Amniotic stem cell (primary cell): ENCODE measurements at regions not wholly inside any gene's neighbourhood (a gene's known extent, or its start where the extent isn't known, plus 50 kb on each side); places are given as distances from the start of the nearest gene placed in this dataset.

Experiments used
- DNase-seq: peaks from one replicate; lab custom pipeline; 2025; lab: John Stamatoyannopoulos, UW

GRCh38 chr2:120881981-120882788 is 146.5 kb downstream of the GLI2 start:
- no peak for DNase-seq

DNA sequence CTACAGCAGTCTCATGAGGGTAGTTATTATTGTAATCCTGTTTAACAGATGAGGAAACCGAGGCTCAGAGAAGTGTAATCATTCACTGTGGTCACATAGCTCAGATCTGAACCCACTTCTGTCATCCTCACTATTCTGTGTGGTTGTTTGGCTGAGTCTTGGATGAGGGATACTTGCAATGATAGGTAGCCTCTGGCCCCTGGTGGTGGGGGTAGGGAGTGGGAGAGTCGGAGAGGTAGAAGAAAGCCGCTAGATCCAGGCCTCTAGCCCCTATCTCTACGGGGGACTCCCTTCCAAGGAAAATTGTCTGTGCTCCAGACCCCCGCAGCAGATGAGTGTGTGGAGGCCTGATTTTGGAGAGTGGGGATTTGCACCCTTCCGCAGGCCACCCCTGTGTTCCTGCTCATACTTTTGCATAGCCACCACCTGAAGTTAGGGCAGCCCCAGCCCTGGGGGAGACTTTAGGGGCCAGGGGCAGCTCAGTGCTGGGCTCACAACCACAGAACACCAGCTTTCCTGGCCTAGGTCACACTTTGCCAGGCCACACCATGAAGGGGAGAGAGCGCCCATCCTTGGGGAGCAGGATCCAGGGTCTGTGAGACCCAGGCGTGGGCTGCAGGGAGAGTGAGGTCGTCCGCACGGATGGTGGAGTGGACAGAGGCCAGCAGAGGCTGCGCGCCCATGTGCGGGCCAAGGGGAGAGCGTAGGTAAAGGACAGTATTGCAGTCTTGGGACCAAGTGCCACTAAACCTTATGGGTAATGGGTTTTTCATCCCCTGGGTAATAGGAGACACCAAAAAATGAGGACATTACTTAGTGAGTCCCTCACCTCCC is 148.2 kb downstream of the GLI2 start:
- no peak for DNase-seq

DNA sequence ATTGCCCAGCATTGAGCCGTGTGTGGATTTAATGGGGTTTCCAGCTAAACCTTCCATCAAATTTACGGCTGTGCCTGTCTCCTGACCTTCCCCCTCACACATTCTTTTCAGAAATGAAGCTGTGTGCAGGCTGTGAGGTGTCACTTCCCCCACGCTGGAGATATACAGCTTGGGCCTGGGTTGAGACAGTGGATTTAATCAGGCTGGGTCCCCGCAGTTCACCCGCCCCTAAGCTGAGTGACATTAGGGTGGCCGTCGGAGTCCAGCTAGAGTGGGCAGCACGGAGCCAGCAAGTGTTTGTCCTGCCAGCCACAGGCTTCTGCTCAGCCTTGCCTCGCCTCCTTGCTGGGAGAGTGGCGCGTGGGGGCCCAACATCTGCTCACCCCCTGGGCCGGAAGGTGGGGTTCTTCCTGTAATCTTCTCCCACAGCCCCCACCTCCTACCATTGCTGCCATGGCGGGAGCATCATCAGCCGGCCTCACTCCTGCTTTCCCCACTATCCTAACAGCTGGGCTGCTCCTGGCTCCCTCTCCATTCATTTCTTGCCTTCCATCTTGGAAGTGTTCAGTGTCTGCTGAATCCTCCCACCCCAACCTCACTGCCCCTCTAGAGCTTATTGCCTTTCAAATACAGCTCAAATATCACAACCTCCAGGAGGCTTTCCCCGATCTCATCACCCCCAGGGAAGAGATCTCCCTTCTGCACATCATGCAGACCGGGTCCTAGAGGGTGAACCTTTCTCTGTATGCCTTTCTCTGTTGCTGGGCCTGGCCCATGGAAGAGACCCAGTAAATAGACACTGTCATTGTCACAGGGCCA is 149.0 kb downstream of the GLI2 start:
- DNase-seq = no peak

- no peak for DNase-seq
These were observed 149.7 kb downstream of the GLI2 start for GRCh38 chr2:120885321-120885720.

DNA sequence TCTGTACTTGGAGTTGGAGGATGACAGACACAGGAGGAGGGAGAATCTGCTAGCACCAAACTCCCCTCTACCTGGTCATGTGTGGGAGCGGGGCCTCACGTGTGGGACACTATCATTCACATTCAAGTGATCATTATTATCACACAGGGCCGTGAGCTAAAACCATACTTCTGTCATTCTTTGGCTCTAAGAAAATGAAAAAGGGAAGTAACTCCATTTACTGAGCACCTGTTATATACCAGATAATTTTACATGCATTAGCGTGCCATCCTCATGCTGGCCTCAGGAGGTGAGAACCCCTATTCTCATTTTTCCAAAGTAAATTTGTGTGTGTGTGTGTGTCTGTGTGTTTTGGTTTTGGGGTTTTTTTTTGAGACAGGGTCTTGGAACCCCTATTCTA is 150.1 kb downstream of the GLI2 start:
- DNase-seq = no peak

GRCh38 chr2:120886534-120887319 is 151.1 kb downstream of the GLI2 start:
- DNase-seq = no peak

GRCh38 chr2:120887320-120887697 is 151.6 kb downstream of the GLI2 start:
- DNase-seq = no peak

DNA sequence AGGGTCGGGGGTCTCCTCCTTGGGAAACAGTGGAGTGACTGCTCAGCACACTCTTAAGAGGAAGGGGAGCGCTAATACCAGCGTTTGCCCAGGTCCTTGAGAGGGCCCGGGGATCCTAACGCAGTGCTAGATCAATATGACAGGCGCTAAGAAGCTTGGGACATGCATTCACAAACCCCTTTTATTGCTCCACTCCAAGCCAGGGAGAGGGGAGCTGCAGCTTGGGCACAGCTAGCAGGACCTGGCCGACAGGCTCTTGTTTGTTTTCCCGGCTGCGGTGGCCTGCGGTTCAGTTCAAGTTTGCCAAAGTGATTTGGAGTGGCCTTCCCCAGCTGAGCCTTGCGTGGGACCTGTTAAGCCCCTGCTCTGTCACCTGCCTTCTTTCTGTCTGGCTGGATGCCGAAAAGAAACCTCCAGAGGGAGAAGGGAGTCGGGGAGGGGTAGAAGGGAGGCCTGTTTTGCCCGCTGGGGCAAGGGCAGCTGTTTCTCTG is 152.1 kb downstream of the GLI2 start:
- no peak for DNase-seq

DNA sequence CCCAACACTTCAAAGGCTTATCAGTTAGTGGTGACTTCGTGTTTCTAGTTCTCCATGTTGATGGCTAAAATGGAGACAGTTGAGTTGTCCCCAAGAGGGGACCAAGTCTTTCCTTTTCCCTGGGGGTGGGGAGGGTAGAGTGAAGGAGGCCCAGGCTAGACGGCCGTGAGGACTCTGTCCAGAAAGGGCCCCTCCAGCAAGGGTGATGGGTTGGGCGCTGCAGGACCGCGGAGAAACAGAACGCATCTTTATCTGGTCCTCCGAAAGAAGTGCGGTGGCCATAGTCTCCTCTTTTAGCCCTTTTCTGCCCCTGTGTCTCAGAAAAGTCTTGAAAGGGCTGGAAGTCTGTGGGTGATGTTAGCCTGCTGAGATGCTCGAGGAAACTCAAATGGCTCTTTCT is 153.2 kb downstream of the GLI2 start:
- no peak for DNase-seq

- DNase-seq = no peak
These were observed 154.3 kb downstream of the GLI2 start for GRCh38 chr2:120889936-120890335.

GRCh38 chr2:120890566-120891360 is 155.1 kb downstream of the GLI2 start:
- no peak for DNase-seq

DNA sequence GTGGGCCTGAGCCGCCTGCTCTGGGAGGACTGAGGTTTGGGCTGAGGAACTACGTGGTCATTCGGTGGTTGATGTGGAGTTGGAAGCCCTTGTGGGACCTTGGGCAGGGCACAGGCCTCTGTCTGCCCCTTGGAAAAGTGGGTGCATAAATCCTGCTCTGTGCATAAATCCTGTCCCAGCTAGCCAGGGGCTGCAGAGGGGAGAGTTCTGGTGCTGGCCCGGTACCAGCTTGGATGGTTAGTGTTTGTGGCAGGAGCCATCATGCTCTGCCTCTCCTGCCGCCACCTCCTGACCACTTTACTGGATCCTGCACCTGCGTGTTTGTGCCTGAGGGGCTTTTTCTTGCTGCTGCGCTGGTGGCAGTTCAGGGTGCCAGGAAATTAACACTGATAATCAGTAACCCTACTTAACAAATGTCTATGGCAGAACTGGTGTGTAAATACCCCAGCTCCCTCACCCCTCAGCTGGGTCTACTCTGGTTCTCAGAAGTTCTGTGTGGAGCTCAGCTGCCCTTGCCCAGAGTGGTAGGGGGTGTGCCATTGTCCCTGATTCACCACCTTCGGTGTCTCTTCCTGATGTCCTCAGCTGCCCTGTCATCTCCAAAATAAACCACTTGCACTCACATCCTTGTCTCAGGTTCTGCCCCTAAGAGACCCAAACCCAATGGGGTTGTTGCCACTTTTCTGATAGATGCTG is 156.8 kb downstream of the GLI2 start:
- no peak for DNase-seq

DNA sequence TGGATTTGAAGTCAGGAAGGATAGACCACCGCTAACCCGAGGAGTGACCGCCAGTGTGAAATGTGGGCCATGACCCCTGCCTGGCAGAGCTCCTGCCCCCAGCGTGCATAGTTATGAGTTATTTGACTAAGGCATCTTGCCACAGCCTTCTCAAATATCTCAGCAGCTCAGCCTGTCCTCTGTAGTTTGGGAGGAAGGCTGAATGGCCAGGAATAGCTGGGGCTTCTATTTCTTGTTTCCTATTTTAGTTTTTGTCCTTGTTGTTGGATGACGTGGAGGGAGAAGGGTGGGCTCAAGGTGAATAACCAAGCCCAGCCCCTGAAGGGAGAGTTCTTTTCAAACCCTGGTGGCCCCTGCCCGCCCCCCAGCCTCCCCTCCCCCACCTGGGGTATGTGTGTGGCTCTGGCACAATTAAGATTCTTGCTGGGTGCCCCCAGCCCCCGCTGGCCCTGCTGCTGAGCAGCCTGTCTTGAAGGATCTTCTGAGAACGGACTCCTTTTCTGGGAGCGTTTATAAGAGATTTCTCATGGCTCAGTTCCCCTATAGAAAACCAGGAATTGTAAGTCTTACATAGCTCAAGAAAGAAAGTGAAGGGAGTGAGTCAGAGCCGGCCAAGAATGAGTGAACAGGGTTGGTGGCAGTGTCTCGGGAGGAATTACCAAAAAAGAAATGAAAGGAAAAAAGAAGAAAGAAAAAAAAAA is 157.4 kb downstream of the GLI2 start:
- peak; percentile 14 for DNase-seq

DNA sequence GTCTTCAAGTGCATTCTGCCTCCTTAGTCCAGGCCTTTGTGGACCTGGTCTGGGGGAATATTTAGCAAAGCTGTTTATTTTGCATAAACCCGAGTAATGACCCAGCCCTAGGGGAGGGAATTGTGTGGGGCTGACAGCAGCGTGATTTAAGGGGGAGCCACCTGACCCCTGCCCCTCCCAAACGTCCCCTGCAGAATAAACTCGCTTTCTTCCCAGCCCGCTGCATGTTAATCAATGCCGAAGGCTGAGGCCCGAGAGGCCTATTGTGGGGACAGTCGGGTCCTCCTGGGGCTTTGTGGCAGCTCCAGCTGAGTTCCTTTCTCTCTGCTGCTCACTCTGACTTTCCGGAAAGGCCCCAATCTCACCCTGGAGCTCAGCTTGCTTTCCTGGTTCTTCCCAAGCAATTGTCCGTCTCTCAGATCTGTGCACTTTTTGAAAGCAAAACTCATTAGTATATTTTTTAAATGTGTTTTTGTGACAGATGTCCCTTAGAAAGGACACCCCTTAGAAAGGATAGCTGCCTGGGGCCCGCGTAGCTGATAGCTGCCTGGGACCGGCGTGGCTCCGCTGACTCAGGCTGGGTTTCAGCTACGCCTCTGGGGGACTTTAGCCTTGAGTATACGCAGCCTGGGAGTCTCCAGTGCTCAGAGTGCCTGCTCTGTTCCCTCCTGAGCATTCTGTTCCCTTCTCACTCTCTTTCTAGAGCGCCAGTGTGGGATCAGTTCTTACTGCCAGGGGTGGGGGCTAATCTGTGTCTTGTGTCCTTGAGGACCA is 158.3 kb downstream of the GLI2 start:
- DNase-seq = no peak

- no peak for DNase-seq
These were observed 159.3 kb downstream of the GLI2 start for GRCh38 chr2:120894966-120895365.

GRCh38 chr2:120896126-120896525 is 160.5 kb downstream of the GLI2 start:
- DNase-seq = no peak

GRCh38 chr2:120896901-120897300 is 161.2 kb downstream of the GLI2 start:
- no peak for DNase-seq

- no peak for DNase-seq
These were observed 161.7 kb downstream of the GLI2 start for GRCh38 chr2:120897399-120897798.

DNA sequence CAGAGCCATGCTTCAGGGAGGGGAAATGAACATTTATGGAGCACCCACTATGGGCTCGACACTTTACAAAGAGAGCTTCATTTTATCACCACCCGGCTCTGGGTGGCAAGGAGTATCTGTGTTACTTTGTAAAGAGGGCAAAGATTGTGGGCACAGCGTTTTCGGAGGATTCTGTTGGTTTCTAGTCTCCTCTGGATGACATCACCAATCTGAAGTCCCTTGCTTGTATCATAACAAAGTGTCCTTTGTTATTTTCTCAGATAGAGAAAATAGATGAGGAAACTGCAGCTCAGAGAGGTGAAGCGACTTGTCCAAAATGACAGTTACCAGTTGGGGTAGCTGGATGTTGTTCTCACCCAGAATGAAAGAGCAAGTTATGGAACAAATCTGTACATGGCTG is 162.8 kb downstream of the GLI2 start:
- no peak for DNase-seq
